GM12891 (cell line): ENCODE measurements at regions not wholly inside any gene's neighbourhood (a gene's known extent, or its start where the extent isn't known, plus 50 kb on each side); places are given as distances from the start of the nearest gene placed in this dataset.

Source experiments
- POLR2A ChIP-seq: IDR thresholded peaks from 2 replicates; pipeline ENCODE4 v1.6.1; 2011; ENCODE audit warnings: low read depth, low read length, control low read depth
- POLR2AphosphoS5 ChIP-seq: IDR thresholded peaks from 2 replicates; pipeline ENCODE4 v1.6.1; 2011; ENCODE audit warnings: low read depth, low read length, control low read depth

- TF ChIP-seq POLR2AphosphoS5 (no peak), POLR2A (no peak)
These were observed 368.2 kb downstream of the CDH2 start for GRCh38 chr18:27808683-27809082.
